Muscle of back (tissue), 3 donors: ENCODE measurements at regions not wholly inside any gene's neighbourhood (a gene's known extent, or its start where the extent isn't known, plus 50 kb on each side); places are given as distances from the start of the nearest gene placed in this dataset.
"Not testable (repeated sequence)": the region's sequence is repeated elsewhere in the genome, so short reads cannot be mapped to it uniquely, and the experiment has no call there.

Experiments
- DNase-seq, 3 donors: peaks; one replicate each; pipeline versions ENCODE4 v3.0.0 to v3.0.0-alpha.2; 2013

GRCh38 chr10:80859279-80859678 is 321.6 kb downstream of the SH2D4B start:
- DNase-seq: not testable (repeated sequence)

GRCh38 chr10:80860719-80861118 is 323.0 kb downstream of the SH2D4B start:
- no peak for DNase-seq

DNA sequence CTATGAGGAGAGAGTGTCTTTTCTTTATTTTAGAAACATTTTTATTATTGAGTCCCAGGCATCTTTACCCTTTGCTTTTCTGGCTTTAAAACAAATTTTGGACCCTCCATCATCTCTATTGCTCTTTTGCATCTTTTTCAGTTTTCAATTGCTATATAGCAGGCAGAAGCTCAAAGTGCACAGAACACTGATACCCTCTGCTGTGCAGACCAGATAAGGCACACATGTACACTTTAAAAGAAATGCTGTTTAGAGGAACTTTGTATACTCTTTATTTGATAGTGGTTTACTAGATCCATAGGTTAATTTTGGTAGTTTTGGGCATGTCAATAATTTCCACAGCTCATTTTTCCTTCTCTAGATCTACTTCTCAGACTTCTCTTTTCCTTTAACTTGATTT is 324.2 kb downstream of the SH2D4B start:
- peak in 2 of 3 donors; percentile 1 to 3 for DNase-seq

GRCh38 chr10:80870282-80870681 is 332.6 kb downstream of the SH2D4B start:
- no peak for DNase-seq

- DNase-seq: no peak
These were observed 333.4 kb downstream of the SH2D4B start for GRCh38 chr10:80871083-80871482.

- no peak for DNase-seq
These were observed 340.6 kb downstream of the SH2D4B start for GRCh38 chr10:80878330-80878729.

- DNase-seq: no peak
These were observed 352.4 kb downstream of the SH2D4B start for GRCh38 chr10:80890146-80890545.

- no peak for DNase-seq
These were observed 355.6 kb downstream of the SH2D4B start for GRCh38 chr10:80893256-80893655.

- DNase-seq: no peak
These were observed 356.6 kb downstream of the SH2D4B start for GRCh38 chr10:80894311-80894791.

- DNase-seq: no peak
These were observed 357.2 kb downstream of the SH2D4B start for GRCh38 chr10:80894797-80895467.

GRCh38 chr10:80896076-80896475 is 358.4 kb downstream of the SH2D4B start:
- DNase-seq: no peak

DNA sequence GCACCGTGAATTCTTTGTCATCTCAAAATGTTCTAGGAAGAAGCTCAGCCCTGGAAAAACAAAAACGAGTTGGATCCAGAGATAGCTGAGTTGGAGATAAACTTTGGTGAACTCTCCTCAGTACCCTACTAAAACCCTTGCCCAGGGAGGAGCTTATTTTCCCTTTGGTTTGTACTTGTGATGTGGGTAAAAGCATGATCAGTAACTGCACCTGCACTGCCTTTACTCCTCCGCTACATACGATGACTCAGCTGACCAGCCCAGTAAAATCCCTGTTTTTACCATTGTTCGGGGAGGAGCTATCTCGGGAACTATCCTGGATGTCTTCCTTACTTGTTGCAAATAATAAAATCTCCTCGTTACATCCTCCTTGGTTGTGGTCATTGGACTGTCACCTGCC is 359.3 kb downstream of the SH2D4B start:
- no peak for DNase-seq

DNA sequence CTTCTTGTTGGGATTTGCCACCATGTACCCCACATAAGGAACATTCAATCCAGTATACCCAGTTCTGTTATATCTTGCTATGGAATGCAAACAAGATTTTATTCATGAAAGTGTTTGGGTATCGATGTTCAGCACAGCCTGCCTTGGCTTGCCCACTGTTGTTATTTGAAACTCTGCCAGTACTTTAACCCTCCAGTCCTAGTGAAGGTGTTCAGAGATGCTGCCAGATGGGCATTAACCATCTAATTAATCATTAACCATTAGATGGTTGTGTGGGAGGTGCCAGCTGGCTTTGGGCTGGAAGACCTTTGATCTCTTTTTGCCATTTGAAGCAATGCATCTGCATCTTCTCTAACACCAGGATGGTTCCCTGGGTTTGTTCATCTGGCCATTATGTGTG is 363.0 kb downstream of the SH2D4B start:
- DNase-seq: no peak

DNA sequence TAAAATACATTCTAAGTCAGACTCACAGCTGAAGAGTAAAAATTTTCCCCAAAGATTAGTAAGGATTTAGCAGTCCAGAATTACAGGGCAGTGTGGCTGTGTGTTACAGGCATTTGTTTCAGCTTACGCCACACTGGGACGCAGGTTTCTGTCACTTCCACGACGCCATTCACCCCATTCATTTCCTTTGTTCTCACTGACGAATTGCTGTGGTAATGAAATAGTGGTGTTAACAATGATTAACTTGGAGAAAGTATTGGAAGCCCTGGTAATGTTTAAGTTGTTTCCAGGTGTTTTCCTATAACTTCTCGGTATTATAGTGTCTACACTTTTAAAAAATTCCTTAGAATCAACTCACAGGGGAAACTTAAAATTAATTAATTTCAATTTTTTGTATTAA is 370.9 kb downstream of the SH2D4B start:
- no peak for DNase-seq

GRCh38 chr10:80909254-80909653 is 371.6 kb downstream of the SH2D4B start:
- DNase-seq: no peak

DNA sequence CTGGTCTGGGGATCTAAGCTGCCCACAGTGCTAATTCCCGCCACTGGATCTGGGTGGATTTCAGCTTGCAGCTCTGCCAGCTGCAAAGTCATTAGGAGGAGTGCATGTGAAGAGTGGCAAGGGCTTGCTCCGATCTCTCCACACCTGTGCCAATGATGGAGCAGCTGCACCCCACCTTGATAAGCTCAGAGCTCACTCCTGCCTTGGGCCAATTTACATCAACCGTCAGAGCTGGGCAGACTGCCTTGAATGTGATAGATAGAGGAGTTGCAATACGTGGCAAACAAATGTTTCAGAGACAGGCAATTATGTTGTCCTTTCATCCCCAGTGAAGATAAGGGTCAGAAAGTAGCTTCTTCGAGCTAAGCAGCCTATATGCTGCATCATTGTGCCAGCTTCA is 379.9 kb downstream of the SH2D4B start:
- DNase-seq: no peak

GRCh38 chr10:80921032-80921431 is 383.3 kb downstream of the SH2D4B start:
- no peak for DNase-seq

- peak; percentile 17 to 64 (median 34) for DNase-seq
These were observed 386.6 kb downstream of the SH2D4B start for GRCh38 chr10:80924063-80924952.

DNA sequence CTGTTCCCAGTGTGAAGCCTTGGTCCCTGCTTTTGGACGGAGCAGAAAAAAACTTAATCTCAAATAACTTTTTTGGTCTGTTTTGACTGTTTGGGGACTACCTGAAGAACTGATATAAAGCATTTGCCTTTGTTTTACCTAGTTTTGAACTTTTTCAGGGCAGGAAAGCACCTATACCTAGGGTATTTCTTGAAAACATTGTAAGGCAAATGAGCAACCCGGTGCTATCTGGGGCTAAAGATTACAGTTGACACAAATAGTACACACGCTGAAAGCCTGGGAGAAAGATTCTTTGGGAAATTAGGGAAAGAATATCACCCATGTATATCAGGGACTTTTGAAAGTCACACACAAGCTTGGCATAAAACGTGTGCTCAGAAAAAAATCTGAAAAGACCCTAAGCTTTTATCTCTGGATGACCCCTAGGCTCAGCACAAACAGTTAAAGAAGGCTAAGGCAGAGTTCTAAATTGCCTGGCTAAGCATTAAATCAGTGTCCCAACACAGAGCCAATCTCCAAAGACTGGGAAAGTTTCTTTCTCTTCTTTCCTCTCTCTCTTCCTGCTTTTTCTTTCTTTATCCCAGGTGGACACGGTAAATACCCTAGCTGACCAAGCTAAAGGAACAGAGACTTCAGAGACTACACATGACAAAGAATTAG is 389.8 kb downstream of the SH2D4B start:
- DNase-seq: no peak

DNA sequence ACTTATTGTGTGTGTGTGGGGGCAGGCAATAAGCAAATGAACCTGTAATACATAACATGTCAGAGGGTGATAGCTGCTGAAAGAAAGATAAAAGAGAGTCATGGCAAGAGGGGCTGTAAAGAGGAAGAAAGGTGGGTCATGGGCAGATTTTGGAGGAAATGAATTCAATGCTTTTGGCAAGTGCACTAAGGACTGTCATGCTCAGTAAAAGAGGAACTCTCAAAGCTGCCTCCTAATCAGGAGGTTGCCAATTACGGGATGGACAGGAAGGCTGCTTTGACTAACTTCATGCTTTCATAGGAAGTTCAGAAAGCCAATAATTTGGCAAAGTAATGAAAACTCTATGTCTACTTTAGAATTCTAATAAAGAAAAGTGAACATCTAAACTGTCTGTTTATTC is 401.2 kb downstream of the SH2D4B start:
- no peak for DNase-seq

GRCh38 chr10:80945264-80945880 is 407.7 kb downstream of the SH2D4B start:
- DNase-seq: peak; percentile 7 to 48 (median 18)

- no peak for DNase-seq
These were observed 408.4 kb downstream of the SH2D4B start for GRCh38 chr10:80946073-80946472.
